ENCODE measurements at regions not wholly inside any gene's neighbourhood (a gene's known extent, or its start where the extent isn't known, plus 50 kb on each side); places are given as distances from the start of the nearest gene placed in this dataset.

DNA sequence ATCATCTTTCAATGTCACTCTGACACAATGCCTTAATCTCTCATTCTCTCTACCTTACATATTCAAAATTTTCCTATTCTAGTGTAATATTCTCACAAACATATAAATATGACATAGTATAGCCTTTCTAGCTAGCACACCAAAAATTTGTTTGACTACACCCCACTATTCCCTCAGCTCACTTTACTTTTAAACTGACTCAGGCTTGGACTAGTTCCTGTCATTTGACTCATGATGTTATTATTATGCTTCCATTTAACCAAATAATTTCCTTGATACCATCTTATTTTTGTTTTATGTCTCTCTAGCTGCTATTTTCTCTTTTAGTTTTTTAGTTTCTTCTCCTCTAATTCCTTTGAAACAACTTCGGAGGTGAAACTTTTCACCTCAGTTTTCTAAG is 1745.6 kb upstream of the PCDH20 start:
- TF ChIP-seq, protein P1, sequence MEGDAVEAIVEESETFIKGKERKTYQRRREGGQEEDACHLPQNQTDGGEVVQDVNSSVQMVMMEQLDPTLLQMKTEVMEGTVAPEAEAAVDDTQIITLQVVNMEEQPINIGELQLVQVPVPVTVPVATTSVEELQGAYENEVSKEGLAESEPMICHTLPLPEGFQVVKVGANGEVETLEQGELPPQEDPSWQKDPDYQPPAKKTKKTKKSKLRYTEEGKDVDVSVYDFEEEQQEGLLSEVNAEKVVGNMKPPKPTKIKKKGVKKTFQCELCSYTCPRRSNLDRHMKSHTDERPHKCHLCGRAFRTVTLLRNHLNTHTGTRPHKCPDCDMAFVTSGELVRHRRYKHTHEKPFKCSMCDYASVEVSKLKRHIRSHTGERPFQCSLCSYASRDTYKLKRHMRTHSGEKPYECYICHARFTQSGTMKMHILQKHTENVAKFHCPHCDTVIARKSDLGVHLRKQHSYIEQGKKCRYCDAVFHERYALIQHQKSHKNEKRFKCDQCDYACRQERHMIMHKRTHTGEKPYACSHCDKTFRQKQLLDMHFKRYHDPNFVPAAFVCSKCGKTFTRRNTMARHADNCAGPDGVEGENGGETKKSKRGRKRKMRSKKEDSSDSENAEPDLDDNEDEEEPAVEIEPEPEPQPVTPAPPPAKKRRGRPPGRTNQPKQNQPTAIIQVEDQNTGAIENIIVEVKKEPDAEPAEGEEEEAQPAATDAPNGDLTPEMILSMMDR (IDR thresholded peaks at IDR 0.05; ENCODE audit: insufficient read depth, low read depth, low read length): no peak
- no peak for TF ChIP-seq EZH2 (IDR thresholded peaks at IDR 0.05; ENCODE audit: insufficient read depth, low read length)

Data from astrocyte (in vitro differentiated cells and primary cell).